ENCODE measurements at regions not wholly inside any gene's neighbourhood (a gene's known extent, or its start where the extent isn't known, plus 50 kb on each side); places are given as distances from the start of the nearest gene placed in this dataset.

GRCh38 chr2:121961761-121962160 lies 206.3 kb downstream of the TSN start:
- H3K27me3 ChIP-seq: no peaks in the 10 kb centered on the region
- no peak overlapping the region for H3K4me3 ChIP-seq

GRCh38 chr2:121965661-121966060 lies 210.2 kb downstream of the TSN start:
- TF ChIP-seq CTCF (IDR thresholded peaks at IDR 0.05): no peak
- TF ChIP-seq POLR2A (IDR thresholded peaks at IDR 0.05): no peak
- no peaks in the 10 kb centered on the region for H3K9me3 ChIP-seq
- no peak overlapping the region for H3K27ac ChIP-seq
- H3K4me1 ChIP-seq: no peaks in the 10 kb centered on the region
- no peaks in the 10 kb centered on the region for H3K27me3 ChIP-seq
- no peak overlapping the region for H3K4me3 ChIP-seq
- DNase-seq: no peak
- WGBS, 2 donors: 83 to 84% methylated on average over 7 of the region's 7 CpGs
- no peaks in the 10 kb centered on the region for H3K36me3 ChIP-seq (replicated peaks in 1 of 2; ENCODE audit: insufficient read depth in 1 of 2, low read depth in 2 of 2)
- no peak for ATAC-seq
- intact Hi-C loops (cut with DNase I): no loop called here

More at GRCh38 chr2:121961761-121962160, 206.3 kb downstream of the TSN start:
- Histone ChIP-seq H3K36me3 (replicated peaks in 1 of 2; ENCODE audit: insufficient read depth in 1 of 2, low read depth in 2 of 2) (no peaks in the 10 kb centered on the region), H3K27ac (no peak overlapping the region), H3K9me3 (no peaks in the 10 kb centered on the region), H3K4me1 (no peaks in the 10 kb centered on the region)
- WGBS, 2 donors: 66 to 72% methylated on average over 5 of the region's 5 CpGs
- no peak for DNase-seq
- TF ChIP-seq CTCF (IDR thresholded peaks at IDR 0.05) (no peak), POLR2A (IDR thresholded peaks at IDR 0.05) (no peak)
- no peak for ATAC-seq
- intact Hi-C loops (cut with DNase I): no loop called here

- no peaks in the 10 kb centered on the region for H3K36me3 ChIP-seq (replicated peaks in 1 of 2; ENCODE audit: insufficient read depth in 1 of 2, low read depth in 2 of 2)
- no peak overlapping the region for H3K4me3 ChIP-seq
- intact Hi-C loops (cut with DNase I): no loop called here
- TF ChIP-seq POLR2A (IDR thresholded peaks at IDR 0.05): no peak
- TF ChIP-seq CTCF (IDR thresholded peaks at IDR 0.05): no peak
- no peaks in the 10 kb centered on the region for H3K9me3 ChIP-seq
- WGBS, 2 donors: 76 to 81% methylated on average over 3 of the region's 3 CpGs
- ATAC-seq (no peak), DNase-seq (no peak)
- H3K4me1 ChIP-seq: no peaks in the 10 kb centered on the region
- no peak overlapping the region for H3K27ac ChIP-seq
- H3K27me3 ChIP-seq: no peaks in the 10 kb centered on the region
Measured at GRCh38 chr2:121966663-121967062, 211.2 kb downstream of the TSN start.

GRCh38 chr2:121969166-121969565 lies 213.7 kb downstream of the TSN start:
- DNase-seq: peak in 1 of 4 donors; percentile 19
- H3K27me3 ChIP-seq: no peaks in the 10 kb centered on the region
- no peaks in the 10 kb centered on the region for H3K36me3 ChIP-seq (replicated peaks in 1 of 2; ENCODE audit: insufficient read depth in 1 of 2, low read depth in 2 of 2)
- ATAC-seq: no peak
- 34 to 37% methylated on average over 5 of the region's 5 CpGs for WGBS, 2 donors
- no peaks in the 10 kb centered on the region for H3K4me1 ChIP-seq
- H3K27ac ChIP-seq: no peak overlapping the region
- TF ChIP-seq CTCF (IDR thresholded peaks at IDR 0.05): no peak
- no peak for TF ChIP-seq POLR2A (IDR thresholded peaks at IDR 0.05)
- intact Hi-C loops (cut with DNase I): no loop called here
- H3K9me3 ChIP-seq: no peaks in the 10 kb centered on the region
- H3K4me3 ChIP-seq: no peak overlapping the region

GRCh38 chr2:121969766-121970639 lies 214.6 kb downstream of the TSN start:
- no peak for TF ChIP-seq POLR2A (IDR thresholded peaks at IDR 0.05)
- no peak for TF ChIP-seq CTCF (IDR thresholded peaks at IDR 0.05)
- Histone ChIP-seq H3K4me1 (peaks cover 2% of the 10 kb centered on the region), H3K27ac (no peak overlapping the region), H3K36me3 (replicated peaks in 1 of 2; ENCODE audit: insufficient read depth in 1 of 2, low read depth in 2 of 2) (no peaks in the 10 kb centered on the region), H3K9me3 (no peaks in the 10 kb centered on the region), H3K27me3 (no peaks in the 10 kb centered on the region), H3K4me3 (no peak overlapping the region)
- DNase-seq: no peak
- WGBS, 2 donors: 51 to 52% methylated on average over 8 of the region's 8 CpGs
- intact Hi-C loops (cut with DNase I): no loop called here
- no peak for ATAC-seq

Measured in body of pancreas (tissue), 4 donors.